ENCODE measurements at regions not wholly inside any gene's neighbourhood (a gene's known extent, or its start where the extent isn't known, plus 50 kb on each side); places are given as distances from the start of the nearest gene placed in this dataset.

- TF ChIP-seq POLR2A (IDR thresholded peaks at IDR 0.05) (no peak), CTCF (IDR thresholded peaks at IDR 0.05) (no peak)
These were observed 68.6 kb downstream of the UFM1 start for GRCh38 chr13:38418286-38418685.
